GM19324 (cell line): ENCODE measurements at regions not wholly inside any gene's neighbourhood (a gene's known extent, or its start where the extent isn't known, plus 50 kb on each side); places are given as distances from the start of the nearest gene placed in this dataset.
"Not testable (repeated sequence)": the region's sequence is repeated elsewhere in the genome, so short reads cannot be mapped to it uniquely, and the experiment has no call there.

Source experiments
- ATAC-seq: cut with Tn5 transposase; IDR thresholded peaks from one replicate; pipeline ENCODE4 v1.9.1; 2021; ENCODE audit warnings: mild to moderate bottlenecking, moderate library complexity; ENCODE audit not compliant: unreplicated experiment, low FRiP score

- not testable (repeated sequence) for ATAC-seq
Observed at GRCh38 chr5:34261020-34261419, 218.0 kb upstream of the C1QTNF3 start.

- ATAC-seq: not testable (repeated sequence)
Observed at GRCh38 chr5:34266151-34266550, 223.1 kb upstream of the C1QTNF3 start.

GRCh38 chr5:34296759-34297158, 253.7 kb upstream of the C1QTNF3 start:
- ATAC-seq: not testable (repeated sequence)

GRCh38 chr5:34329201-34329600, 286.2 kb upstream of the C1QTNF3 start:
- not testable (repeated sequence) for ATAC-seq

GRCh38 chr5:34329611-34330108, 286.6 kb upstream of the C1QTNF3 start:
- ATAC-seq: not testable (repeated sequence)

GRCh38 chr5:34331928-34332454, 289.0 kb upstream of the C1QTNF3 start:
- ATAC-seq: not testable (repeated sequence)

- not testable (repeated sequence) for ATAC-seq
Observed at GRCh38 chr5:34339408-34340001, 296.5 kb upstream of the C1QTNF3 start.

- not testable (repeated sequence) for ATAC-seq
Observed at GRCh38 chr5:34354440-34354839, 301.7 kb upstream of the RAI14 start.

- ATAC-seq: not testable (repeated sequence)
Observed at GRCh38 chr5:34371417-34371816, 284.7 kb upstream of the RAI14 start.

GRCh38 chr5:34371817-34372216, 284.3 kb upstream of the RAI14 start:
- not testable (repeated sequence) for ATAC-seq

GRCh38 chr5:34372739-34373138, 283.4 kb upstream of the RAI14 start:
- not testable (repeated sequence) for ATAC-seq

GRCh38 chr5:34377651-34378050, 278.5 kb upstream of the RAI14 start:
- ATAC-seq: not testable (repeated sequence)

- ATAC-seq: not testable (repeated sequence)
Observed at GRCh38 chr5:34378498-34378897, 277.6 kb upstream of the RAI14 start.

GRCh38 chr5:34388754-34389153, 267.4 kb upstream of the RAI14 start:
- not testable (repeated sequence) for ATAC-seq

- ATAC-seq: no peak
Observed at GRCh38 chr5:34409373-34409772, 246.8 kb upstream of the RAI14 start.

GRCh38 chr5:34410411-34411139, 245.6 kb upstream of the RAI14 start:
- no peak for ATAC-seq

GRCh38 chr5:34411470-34412346, 244.4 kb upstream of the RAI14 start:
- no peak for ATAC-seq

GRCh38 chr5:34412736-34413135, 243.4 kb upstream of the RAI14 start:
- ATAC-seq: no peak

- peak; percentile 98 for ATAC-seq
Observed at GRCh38 chr5:34415559-34416198, 240.4 kb upstream of the RAI14 start.

GRCh38 chr5:34416501-34417008, 239.6 kb upstream of the RAI14 start:
- no peak for ATAC-seq
